Superior temporal gyrus (tissue), 1 donor: ENCODE measurements at regions not wholly inside any gene's neighbourhood (a gene's known extent, or its start where the extent isn't known, plus 50 kb on each side); places are given as distances from the start of the nearest gene placed in this dataset.
A peak's percentile ranks its signal among the peaks of the same experiment; 100 is the strongest.

ENCODE experiments used
- DNase-seq: peaks from one replicate; pipeline ENCODE4 v3.0.0-alpha.2; 2016; ENCODE audit errors: extremely low spot score

DNA sequence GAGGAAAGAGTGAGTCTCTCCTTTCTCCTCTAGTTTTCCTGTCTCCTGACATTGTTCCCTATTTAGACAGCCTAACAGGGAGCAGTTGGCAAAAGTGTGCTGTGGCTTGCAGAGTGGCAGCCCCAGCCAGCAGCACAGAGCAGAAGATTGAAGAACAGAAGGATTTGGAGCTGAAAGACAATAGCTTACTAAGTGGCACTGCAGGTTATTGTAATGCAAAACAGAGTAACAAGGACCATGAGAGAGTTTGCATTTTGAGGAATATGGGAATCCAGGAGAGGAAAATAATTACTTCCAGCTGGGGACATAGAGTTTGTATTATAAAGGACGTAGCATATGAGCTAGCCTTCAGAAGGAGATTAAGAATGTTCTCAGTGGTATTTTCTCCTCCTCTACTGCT, 342.4 kb downstream of the AKAIN1 start:
- DNase-seq, result peak; percentile 41

- peak; percentile 76 for DNase-seq
Measured at GRCh38 chr18:4851301-4851976, 345.6 kb downstream of the AKAIN1 start.

GRCh38 chr18:4847056-4847455, 350.0 kb downstream of the AKAIN1 start:
- DNase-seq, result no peak

- no peak for DNase-seq
Measured at GRCh38 chr18:4844320-4844719, 352.7 kb downstream of the AKAIN1 start.

- no peak for DNase-seq
Measured at GRCh38 chr18:4843771-4844170, 353.3 kb downstream of the AKAIN1 start.

GRCh38 chr18:4842751-4843150, 354.3 kb downstream of the AKAIN1 start:
- DNase-seq, result no peak

GRCh38 chr18:4842287-4842686, 354.8 kb downstream of the AKAIN1 start:
- no peak for DNase-seq

DNA sequence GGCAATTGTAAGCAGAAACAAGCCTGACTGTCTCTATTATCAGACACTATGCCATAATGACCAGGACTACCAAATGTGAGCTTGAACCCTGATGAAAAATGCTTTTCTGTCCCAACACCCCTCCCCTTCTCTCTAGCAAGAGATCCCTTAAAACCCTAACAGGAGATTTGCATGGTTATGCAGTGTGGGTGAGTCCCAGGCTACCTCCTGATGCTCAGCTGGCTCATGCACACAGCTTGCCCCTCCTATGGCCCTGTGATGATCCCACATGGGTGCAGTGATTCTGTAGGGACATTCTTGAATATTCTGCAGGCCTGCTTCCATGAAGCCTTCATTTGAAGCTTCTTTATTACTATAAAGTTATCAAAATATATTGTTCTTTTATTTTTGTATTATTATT, 357.4 kb downstream of the AKAIN1 start:
- no peak for DNase-seq

- no peak for DNase-seq
Measured at GRCh38 chr18:4836141-4836540, 360.9 kb downstream of the AKAIN1 start.

DNA sequence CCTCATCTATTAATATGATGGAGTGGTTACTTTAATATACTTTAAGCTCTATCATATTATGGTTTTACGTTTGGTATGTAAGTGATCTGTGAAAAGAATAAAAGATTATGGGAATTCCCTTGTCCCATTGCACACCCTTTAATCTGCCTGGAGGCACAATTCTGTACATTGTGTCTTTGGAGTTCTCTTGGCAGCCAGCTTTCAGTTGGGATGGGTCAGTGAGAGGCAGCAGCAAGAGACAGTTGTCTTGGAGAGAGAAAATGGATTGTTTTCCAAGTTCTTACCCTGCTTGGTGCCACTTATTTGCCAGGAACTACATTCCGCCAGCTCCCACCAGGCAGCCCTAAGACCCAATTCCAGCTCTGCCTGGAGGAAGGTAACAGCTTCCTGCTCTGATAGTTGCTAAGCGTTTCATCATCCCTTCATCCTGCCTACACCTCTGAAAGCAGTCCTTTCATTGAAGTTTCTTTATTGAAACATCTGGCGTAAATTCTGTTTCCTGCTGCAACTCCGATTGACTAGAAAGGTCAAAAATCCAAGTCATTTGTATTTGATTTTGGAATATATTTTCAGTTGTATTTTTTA, 365.2 kb downstream of the AKAIN1 start:
- DNase-seq, result no peak

DNA sequence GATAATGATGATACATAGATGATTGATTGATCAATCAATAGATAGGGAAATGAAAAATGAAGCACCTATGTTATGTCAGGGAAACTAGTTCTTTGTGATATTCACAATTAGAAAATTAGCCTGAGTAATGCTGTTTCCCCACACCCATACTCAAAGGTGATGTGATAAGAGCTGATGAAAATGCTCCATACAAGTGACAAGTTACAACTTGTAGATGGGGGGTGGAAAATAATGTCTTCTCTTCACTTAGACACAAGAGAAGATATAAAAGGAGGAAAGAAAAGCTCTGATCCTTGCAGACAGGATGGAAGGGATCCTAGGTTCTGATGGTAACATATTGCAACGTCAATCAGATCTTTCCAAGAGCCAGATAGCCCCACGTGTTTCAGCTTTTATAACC, 365.9 kb downstream of the AKAIN1 start:
- DNase-seq, result no peak

DNA sequence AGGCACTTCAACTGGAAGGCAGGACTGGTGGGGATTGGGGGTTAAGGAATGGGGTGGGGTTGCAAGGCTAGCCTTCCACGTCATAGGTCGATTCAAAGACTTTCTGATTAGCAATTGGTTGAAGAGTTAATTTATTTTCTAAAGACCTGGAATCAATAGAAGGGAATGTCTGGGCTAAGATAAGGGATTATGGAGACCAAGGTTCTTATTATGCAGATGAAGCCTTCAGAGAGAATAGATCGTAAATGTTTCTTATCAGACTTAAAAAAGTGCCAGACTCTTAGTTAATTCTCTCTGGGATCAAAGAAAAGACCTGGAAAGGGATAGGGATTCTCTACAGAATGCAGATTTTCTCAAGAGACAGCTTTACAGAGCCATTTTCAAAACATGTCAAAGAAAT, 368.0 kb upstream of the DLGAP1 start:
- DNase-seq, result no peak

DNA sequence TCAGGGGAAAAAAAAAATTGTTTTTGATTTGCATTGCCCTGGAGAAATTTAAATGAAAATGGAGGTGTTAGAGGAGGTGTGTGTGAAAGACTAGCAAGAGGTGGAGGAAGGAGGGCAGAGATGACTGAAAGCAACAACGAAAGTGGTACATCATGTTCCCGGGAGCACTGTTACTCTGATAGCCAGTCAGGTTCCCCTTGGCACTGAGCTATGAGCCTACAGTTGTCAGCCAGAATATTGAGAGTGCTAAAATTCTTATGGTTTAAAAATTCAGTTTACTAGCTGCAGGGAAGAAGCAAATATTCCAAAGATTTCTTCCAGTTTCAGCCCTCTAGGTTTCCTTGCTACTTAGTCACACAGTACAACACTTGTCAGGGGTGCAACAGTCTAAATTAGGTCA, 366.7 kb upstream of the DLGAP1 start:
- DNase-seq, result no peak

DNA sequence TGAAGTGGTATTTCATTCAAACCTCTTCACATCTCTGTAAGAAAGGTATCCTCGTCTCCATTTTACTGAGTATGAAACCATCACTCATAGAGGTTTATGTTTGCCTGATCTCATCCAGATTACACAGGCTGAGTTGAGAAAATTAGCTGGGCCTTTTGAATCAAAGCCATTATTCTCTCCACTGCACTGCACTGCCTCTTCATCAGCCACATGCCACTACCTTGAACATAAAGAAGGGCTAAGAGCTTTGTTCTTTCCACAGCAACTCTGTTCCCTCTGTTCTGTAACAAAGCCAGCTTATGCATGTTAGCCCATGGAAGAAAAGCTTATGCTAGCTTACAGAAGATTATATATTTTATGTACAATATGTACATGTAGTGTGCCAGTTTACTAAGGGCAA, 362.6 kb upstream of the DLGAP1 start:
- no peak for DNase-seq

- DNase-seq, result no peak
Measured at GRCh38 chr18:4813708-4814107, 358.6 kb upstream of the DLGAP1 start.

DNA sequence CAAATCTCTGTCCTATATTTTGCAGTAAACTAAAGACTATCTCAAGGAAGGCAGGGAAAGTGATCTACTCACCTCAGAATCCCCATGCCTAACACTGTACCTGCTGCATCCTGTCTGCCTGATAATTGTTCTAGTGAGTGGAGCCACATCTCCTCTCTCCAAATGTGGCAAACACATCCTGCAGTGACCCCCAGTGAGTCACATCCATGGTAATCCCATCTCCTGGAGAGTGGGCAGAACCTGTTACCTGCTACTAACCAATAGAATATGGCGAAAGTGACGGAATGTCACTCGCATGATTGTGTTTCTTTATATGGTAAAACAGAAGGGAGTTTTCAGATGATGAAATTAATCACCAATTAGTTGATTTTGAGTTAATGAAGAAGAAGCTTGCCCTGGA, 353.8 kb upstream of the DLGAP1 start:
- DNase-seq, result no peak

- DNase-seq, result no peak
Measured at GRCh38 chr18:4807604-4808293, 352.6 kb upstream of the DLGAP1 start.

DNA sequence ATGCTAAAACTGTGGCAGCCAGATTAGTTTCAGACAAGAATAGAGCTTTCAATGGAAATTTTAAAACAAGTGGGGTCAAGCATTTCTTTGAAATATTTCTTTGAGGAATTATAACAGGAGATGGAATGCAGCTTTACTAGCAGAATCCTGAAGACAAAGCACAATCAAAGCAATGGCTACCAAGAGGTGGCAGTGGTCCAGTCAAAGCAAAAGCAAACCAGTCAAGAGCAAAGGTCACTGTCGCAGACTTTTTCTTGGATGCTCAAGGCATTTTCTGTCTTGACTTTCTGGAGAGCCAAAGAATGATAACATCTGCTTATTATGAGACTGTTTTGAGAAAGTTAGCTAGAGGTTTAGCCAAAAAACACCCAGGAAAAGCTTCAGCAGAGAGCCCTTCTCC, 351.2 kb upstream of the DLGAP1 start:
- no peak for DNase-seq

- no peak for DNase-seq
Measured at GRCh38 chr18:4802296-4802695, 347.2 kb upstream of the DLGAP1 start.

DNA sequence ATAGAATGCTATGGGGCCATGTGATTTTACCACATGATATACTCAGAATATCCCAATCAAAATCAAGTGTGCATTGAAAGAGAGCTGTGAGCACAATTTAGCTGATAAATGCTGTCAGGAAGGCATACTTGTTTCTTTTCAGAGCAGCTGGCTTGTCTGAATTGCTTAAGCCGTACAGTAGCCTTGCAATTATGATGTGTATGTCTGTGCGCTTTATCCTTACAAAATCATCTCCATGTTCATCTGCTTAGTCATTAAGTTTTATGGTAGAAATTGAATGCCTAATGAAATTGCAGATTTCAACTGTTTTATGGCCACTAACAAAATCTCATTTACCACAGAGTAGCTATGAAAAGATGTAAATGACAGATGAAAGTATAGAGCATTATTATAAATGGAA, 346.0 kb upstream of the DLGAP1 start:
- DNase-seq, result no peak

DNA sequence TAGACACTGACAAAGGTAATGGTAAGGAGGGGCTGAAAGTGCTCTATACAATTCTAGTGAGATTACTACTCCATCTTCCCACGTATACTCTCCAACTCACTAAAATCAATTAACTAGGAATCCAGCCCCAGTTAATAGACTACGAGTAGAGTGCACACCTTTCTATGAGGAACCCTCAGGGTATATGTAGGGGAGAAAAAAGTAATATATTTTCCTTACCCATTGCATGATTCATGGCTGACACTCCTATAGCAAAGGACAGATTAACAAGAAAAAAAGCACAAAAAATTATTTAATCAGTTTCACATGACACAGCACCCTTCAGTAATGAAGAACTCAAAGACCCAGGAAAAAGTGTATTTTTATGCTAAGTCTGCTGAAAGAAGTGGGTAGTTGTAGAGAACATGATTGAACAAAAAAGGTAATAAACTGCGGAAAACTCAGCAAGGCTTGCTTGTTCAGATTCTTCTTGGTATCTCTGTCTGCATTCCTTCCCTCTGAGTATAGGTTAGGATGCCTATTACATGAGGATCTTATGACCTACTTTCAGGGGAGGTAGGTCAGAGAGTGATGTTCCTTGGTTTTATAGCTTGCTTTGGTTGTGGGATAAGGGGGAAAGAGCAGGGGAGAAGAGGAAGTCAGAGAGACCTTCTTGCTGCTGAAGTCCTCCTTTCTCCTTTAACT, 342.0 kb upstream of the DLGAP1 start:
- no peak for DNase-seq

DNA sequence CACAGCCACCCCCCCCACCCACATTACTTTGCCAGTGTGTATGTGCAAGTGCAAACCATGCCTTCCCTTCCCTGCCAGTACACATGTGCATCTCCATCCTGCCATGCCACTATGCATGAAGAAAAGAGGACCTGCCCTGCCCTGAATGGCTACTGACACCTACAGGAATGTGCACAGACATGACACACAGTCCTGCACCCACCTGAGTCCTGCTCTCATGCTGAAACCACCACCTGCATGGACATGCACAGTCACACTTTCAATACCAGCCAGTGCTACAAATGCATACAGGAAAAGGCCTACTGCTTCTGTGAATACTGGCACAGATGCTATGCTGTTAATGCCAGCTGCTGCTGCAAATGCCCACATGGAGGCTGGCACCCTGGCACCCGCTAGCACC, 334.4 kb upstream of the DLGAP1 start:
- no peak for DNase-seq

GRCh38 chr18:4781873-4782272, 326.8 kb upstream of the DLGAP1 start:
- DNase-seq, result no peak
